ENCODE measurements at regions not wholly inside any gene's neighbourhood (a gene's known extent, or its start where the extent isn't known, plus 50 kb on each side); places are given as distances from the start of the nearest gene placed in this dataset.
"Not testable (repeated sequence)": the region's sequence is repeated elsewhere in the genome, so short reads cannot be mapped to it uniquely, and the experiment has no call there.

DNA sequence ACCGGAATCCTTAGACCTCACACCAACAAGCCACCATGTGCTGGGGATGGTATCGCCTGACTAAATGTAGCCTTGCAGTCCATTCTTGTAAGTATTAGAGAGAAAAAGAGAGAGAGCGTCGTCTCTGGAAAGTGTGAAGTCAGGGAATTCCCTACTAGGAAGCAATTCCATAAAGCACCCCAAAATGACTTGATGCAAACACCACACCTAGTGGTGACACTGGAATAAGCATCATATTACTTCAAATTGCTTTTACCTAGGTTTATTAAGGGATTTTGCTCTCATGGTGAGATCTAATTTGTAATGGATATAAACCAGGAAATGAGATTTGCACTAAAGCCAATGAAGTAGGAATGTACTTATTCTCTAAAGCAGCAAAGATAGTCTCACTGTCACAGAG is 111.4 kb upstream of the METTL9 start:
- H3K27ac ChIP-seq; H3K4me3 ChIP-seq; DNase-seq (ENCODE audit: low spot score): not testable (repeated sequence)

DNA sequence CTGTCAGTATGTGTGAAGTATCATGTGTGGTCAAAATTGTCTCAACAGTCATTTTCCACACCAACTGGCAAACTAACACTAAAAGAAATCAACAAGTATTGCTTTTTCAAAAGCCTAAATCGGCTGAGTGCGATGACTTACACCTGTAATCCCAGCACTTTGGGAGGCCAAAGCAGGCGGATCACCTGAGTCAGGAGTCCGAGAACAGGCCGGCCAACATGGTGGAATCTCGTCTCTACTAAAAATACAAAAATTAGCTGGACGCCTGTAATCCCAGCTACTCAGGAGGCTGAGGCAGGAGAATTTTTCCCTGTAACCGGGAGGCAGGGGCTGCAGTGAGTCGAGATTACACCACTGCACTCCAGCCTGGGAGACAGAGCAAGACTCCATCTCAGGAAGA is 100.3 kb upstream of the METTL9 start:
- not testable (repeated sequence) for H3K4me3 ChIP-seq; DNase-seq (ENCODE audit: low spot score)

DNA sequence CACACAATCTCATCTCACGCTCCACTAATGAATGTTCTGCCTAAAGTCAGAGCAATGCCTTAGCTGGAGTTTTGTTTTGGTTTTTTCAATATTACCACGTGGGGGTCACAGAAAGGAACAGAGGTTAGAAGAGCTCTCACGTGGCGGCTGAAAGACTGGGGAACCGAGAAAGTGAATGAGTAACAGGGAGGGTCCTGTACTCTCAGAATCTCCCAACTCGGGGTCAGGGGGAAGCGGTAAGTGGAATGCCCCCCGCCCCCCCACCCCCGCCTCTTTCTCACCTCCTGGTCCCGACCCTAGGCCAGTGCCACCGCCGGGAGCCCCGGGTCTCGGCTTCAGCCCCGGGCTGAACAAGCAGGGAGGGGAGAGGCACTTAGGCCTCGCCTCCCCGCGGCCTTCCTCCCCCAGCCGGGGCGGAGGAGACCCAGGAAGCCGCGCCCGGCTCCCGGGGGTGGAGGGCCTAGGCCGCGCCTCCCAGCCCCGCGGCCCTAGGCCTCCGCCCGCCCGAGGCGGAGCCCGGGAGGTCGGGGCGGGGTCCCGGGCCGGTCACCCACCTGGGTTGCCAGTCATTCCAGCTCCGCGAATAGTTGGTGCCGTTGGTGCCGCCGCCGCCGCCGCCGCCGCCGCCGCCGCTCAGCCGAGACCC is 98.0 kb upstream of the METTL9 start:
- H3K4me3 ChIP-seq = peak overlapping the region; percentile 86
- peak overlapping the region; percentile 90 to 95 for H3K27ac ChIP-seq
- not testable (repeated sequence) for DNase-seq (ENCODE audit: low spot score)

More for the DNA sequence above, 100.3 kb upstream of the METTL9 start:
- H3K27ac ChIP-seq = not testable (repeated sequence)

DNA sequence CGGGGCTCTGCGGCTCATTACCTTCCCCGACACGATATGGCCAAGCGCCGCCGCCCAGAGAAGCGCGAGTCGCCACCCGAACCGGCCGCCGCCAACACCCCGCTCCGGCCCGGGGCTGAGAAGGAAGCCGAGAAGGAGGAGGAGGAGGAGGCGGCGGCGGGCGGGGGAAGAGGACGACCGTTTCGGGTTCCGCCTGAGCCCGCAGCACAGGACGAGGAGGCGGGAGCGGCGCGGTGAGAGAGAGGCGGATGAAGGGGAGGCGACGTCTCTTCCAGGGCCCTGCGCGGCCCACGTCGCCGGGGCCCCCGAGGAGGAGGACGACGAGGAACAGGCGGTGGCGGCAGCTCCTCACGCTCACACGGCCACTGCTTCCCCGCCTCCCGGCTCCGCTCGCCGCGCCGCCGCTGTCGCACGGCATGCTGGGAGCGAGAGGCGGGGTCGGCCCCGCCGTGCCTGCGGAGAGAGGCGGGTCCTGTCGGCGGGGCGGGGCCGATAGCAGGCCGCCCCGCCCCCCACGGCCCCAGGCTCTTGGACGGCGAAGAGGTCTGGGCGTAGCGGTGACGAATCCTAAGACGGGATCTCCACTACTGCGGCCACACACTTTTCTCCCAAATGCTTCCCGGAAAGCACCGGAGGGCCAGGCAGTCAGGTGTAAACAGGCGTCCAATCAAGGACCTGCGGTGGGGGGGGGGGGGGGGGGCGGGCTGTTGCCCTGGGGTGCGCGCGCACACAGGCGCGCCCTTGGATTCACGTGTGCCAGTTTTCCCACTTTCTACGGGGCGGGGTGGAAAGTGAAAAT is 97.3 kb upstream of the METTL9 start:
- peak overlapping the region; percentile 86 for H3K4me3 ChIP-seq
- H3K27ac ChIP-seq = peak overlapping the region; percentile 90 to 95
- peak; percentile 93 for DNase-seq (ENCODE audit: low spot score)
- TF ChIP-seq, protein P1, sequence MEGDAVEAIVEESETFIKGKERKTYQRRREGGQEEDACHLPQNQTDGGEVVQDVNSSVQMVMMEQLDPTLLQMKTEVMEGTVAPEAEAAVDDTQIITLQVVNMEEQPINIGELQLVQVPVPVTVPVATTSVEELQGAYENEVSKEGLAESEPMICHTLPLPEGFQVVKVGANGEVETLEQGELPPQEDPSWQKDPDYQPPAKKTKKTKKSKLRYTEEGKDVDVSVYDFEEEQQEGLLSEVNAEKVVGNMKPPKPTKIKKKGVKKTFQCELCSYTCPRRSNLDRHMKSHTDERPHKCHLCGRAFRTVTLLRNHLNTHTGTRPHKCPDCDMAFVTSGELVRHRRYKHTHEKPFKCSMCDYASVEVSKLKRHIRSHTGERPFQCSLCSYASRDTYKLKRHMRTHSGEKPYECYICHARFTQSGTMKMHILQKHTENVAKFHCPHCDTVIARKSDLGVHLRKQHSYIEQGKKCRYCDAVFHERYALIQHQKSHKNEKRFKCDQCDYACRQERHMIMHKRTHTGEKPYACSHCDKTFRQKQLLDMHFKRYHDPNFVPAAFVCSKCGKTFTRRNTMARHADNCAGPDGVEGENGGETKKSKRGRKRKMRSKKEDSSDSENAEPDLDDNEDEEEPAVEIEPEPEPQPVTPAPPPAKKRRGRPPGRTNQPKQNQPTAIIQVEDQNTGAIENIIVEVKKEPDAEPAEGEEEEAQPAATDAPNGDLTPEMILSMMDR (IDR thresholded peaks at IDR 0.05) = no peak

DNA sequence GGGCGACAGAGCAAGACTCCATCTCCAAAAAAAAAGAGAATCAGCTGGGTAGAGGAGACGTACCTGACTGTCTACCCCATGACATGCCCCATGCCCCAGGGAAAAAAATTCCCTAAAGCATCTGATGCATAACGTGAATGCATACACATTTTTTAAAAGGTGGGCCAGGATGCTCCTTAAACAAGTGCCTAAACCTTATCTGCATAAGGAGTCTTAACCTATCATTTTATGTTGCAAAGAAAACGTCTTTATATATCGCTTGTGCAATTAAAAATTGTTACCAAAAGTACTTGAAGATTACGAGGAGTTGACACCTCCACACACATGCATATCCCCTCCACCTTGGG is 95.8 kb upstream of the METTL9 start:
- not testable (repeated sequence) for H3K27ac ChIP-seq; H3K4me3 ChIP-seq; DNase-seq (ENCODE audit: low spot score)

DNA sequence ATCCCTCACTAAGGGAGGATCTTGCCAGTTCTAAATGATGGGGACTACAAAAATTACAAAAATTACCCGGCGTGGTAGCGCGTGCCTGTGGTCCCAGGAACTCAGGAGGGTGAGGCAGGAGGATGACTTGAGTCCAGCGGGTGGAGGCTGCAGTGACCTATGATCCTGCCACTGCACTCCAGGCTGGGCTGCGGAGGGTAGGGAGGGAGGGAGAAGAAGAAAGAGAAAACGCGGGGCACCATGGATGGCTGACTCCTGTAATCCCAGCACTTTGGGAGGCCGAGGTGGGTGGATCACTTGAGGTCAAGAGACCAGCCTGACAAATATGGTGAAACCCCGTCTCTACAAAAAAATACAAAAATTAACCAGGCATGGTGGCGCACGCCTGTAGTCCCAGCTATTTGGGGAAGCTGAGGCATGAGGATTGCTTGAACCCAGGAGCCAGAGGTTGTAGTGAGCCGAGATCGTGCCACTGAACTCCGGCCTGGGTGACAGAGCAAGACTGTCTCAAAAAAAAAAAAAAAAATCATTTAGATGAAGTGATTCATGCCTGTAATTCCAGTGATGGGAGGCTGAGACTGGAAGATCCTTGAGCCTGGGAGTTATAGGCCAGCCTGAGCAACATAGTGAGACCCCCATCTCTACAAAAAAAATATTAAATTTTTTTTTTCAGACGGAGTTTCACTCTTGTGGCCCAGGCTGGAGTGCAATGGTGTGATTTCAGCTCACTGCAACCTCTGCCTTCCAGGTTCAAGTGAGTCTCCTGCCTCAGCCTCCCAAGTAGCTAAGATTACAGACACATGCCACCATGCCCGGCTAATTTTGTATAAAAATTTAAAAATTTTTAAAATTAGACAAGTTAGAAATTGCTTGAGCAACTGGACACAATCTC is 95.2 kb upstream of the METTL9 start:
- not testable (repeated sequence) for H3K27ac ChIP-seq, H3K4me3 ChIP-seq
- DNase-seq (ENCODE audit: low spot score) = peak; percentile 69

- not testable (repeated sequence) for DNase-seq (ENCODE audit: low spot score); H3K27ac ChIP-seq; H3K4me3 ChIP-seq
These were observed 93.4 kb upstream of the METTL9 start for GRCh38 chr16:21505751-21506520.

DNA sequence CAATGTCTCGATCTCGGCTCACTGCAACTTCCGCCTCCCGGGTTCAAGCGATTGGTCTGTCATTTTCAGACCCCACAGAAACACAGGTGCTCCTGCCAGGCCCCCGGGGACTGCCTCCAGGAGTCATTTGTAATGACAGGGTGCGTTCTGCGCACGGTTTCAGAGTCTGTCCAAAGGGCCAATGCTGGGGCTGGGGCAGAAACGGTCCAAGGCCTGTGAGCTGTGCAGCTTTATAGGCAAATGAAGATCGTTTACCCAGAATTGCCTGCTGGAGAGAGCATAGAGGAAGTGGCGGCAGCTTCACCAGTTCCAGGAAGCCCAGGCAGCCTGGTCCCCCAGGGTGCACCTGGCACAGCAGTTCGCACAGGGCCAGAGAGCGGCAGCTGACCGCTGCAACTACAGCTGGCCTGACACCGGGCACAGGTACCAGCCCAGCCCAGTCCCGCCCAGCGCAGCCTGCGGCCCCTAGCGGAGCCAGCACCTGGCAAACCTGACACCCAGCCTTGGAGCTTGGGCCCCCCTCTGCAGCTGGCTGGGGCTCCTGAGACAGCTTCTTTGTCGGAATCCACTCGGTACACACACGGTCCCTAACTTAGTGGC is 92.4 kb upstream of the METTL9 start:
- peak; percentile 76 for DNase-seq (ENCODE audit: low spot score)
- H3K4me3 ChIP-seq = not testable (repeated sequence)
- H3K27ac ChIP-seq = peak overlapping the region in 1 of 2 donors; percentile 84

DNA sequence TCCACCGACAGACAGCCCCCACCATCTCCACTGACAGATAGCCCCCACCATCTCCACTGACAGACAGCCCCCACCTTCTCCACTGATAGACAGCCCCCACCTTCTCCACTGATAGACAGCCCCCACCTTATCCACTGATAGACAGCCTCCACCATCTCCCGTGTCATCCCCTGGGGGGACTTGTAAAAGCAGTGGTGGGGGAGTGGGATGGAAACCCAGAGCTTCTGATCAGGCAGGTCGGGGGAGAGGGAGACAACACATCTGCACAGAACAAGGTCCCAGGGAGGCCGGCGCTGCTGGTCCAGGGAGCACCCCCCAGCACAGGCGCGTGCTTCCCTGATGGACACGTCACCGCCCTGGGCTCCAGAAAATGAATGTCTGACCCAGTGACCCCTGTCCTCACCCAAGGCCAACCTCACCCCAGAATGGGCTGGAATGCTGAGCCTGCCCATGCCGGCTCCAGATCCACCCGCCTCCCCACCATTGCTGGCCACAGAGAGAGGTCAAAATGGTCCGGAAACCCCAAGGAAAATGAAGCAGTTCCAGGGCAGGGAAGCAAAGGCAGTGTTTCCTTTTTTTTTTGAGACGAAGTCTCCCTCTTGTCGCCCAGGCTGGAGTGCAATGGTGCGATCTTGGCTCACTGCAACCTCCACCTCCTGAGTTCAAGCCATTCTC is 91.6 kb upstream of the METTL9 start:
- H3K4me3 ChIP-seq = not testable (repeated sequence)
- peak overlapping the region in 1 of 2 donors; percentile 84 for H3K27ac ChIP-seq
- peak; percentile 74 for DNase-seq (ENCODE audit: low spot score)

- DNase-seq (ENCODE audit: low spot score) = peak; percentile 74
- H3K4me3 ChIP-seq = not testable (repeated sequence)
- H3K27ac ChIP-seq = peak overlapping the region in 1 of 2 donors; percentile 84
These were observed 90.5 kb upstream of the METTL9 start for GRCh38 chr16:21508661-21509436.

GRCh38 chr16:21509437-21510086 is 89.8 kb upstream of the METTL9 start:
- peak overlapping the region in 1 of 2 donors; percentile 84 for H3K27ac ChIP-seq
- H3K4me3 ChIP-seq = not testable (repeated sequence)
- DNase-seq (ENCODE audit: low spot score) = peak; percentile 74

- peak overlapping the region in 1 of 2 donors; percentile 84 for H3K27ac ChIP-seq
These were observed 88.5 kb upstream of the METTL9 start for GRCh38 chr16:21510869-21511255.

GRCh38 chr16:21511315-21512210 is 87.8 kb upstream of the METTL9 start:
- Histone ChIP-seq H3K27ac (peak overlapping the region; percentile 35 to 84), H3K4me3 (peak overlapping the region; percentile 18)
- peak; percentile 83 for DNase-seq (ENCODE audit: low spot score)

More at GRCh38 chr16:21510869-21511255, 88.5 kb upstream of the METTL9 start:
- DNase-seq (ENCODE audit: low spot score); H3K4me3 ChIP-seq: not testable (repeated sequence)
